Spleen (tissue), 7 donors: ENCODE measurements at regions not wholly inside any gene's neighbourhood (a gene's known extent, or its start where the extent isn't known, plus 50 kb on each side); places are given as distances from the start of the nearest gene placed in this dataset.

ENCODE experiments used
- POLR2AphosphoS5 ChIP-seq, 3 donors: sonication (generic); formaldehyde crosslinking; IDR thresholded peaks; one replicate each; pipeline ENCODE4 v1.5.1; 2017; ENCODE audit warnings: antibody characterized with exemption in 3 of 3
- TF ChIP-seq, protein P1 (sequence below), 11 experiments: fragments of 200-600 bp in 7 of 11; fragments of 450-650 bp in 4 of 11; sonication (generic) in 4 of 11; IDR thresholded peaks in 8 of 11; conservative IDR thresholded peaks in 3 of 11; 1 replicate in 7 of 11; 2 replicates in 4 of 11; pipeline versions ENCODE4 v1.4.0 to v1.8.0; 2016 to 2021; ENCODE audit warnings: antibody characterized with exemption in 11 of 11, inconsistent platforms in 4 of 11, mild to moderate bottlenecking in 1 of 11
- donor health status: DM: no; HTN: no; CAD: no; lungs with moderate emphysema.
- donor health status: DM: no; HTN: no; CAD: no.
- donor health status: DM: no; HTN: no; CAD: no.

DNA sequence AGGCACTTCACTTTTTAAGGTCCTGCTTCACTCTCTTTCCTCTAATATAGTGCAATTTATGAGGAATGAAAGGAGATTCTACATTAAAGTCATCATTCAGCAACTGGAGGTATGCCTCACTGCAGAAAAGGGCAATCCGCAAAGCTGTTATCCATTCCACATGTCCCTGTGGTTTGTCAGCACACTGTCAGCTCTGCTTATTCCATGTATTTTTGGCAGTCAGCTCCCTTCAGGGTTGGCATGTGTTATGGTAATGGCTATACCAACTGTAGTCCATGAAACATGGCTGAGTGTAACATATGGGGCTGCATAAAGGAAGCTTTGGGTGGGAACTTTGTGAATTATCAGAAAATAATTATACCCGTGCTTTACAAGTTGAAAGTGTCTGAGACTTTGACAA is 154.1 kb downstream of the GALC start:
- TF ChIP-seq POLR2AphosphoS5 (IDR thresholded peaks at IDR 0.05), result no peak
- TF ChIP-seq, protein P1, sequence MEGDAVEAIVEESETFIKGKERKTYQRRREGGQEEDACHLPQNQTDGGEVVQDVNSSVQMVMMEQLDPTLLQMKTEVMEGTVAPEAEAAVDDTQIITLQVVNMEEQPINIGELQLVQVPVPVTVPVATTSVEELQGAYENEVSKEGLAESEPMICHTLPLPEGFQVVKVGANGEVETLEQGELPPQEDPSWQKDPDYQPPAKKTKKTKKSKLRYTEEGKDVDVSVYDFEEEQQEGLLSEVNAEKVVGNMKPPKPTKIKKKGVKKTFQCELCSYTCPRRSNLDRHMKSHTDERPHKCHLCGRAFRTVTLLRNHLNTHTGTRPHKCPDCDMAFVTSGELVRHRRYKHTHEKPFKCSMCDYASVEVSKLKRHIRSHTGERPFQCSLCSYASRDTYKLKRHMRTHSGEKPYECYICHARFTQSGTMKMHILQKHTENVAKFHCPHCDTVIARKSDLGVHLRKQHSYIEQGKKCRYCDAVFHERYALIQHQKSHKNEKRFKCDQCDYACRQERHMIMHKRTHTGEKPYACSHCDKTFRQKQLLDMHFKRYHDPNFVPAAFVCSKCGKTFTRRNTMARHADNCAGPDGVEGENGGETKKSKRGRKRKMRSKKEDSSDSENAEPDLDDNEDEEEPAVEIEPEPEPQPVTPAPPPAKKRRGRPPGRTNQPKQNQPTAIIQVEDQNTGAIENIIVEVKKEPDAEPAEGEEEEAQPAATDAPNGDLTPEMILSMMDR (IDR thresholded peaks at IDR 0.05 in 8 of 11, conservative IDR thresholded peaks at IDR 0.05 in 3 of 11), result no peak
